HG03108 (cell line): ENCODE measurements at regions not wholly inside any gene's neighbourhood (a gene's known extent, or its start where the extent isn't known, plus 50 kb on each side); places are given as distances from the start of the nearest gene placed in this dataset.
"Not testable (repeated sequence)": the region's sequence is repeated elsewhere in the genome, so short reads cannot be mapped to it uniquely, and the experiment has no call there.

ENCODE experiments used
- ATAC-seq: cut with Tn5 transposase; IDR thresholded peaks from one replicate; pipeline ENCODE4 v1.9.1; 2021; ENCODE audit warnings: moderate library complexity; ENCODE audit not compliant: unreplicated experiment

- ATAC-seq, result no peak
These were observed 156.8 kb upstream of the STS start for GRCh38 chrX:6990552-6991193.

GRCh38 chrX:6989858-6990257 is 157.7 kb upstream of the STS start:
- no peak for ATAC-seq

- not testable (repeated sequence) for ATAC-seq
These were observed 158.8 kb upstream of the STS start for GRCh38 chrX:6988694-6989093.

GRCh38 chrX:6986915-6987314 is 160.6 kb upstream of the STS start:
- no peak for ATAC-seq

- no peak for ATAC-seq
These were observed 162.0 kb upstream of the STS start for GRCh38 chrX:6985537-6985936.

GRCh38 chrX:6983207-6983955 is 164.1 kb upstream of the STS start:
- no peak for ATAC-seq

GRCh38 chrX:6981718-6982406 is 165.7 kb upstream of the STS start:
- no peak for ATAC-seq

GRCh38 chrX:6980981-6981380 is 166.5 kb upstream of the STS start:
- no peak for ATAC-seq

GRCh38 chrX:6968231-6968630 is 179.3 kb upstream of the STS start:
- ATAC-seq, result no peak

- no peak for ATAC-seq
These were observed 181.8 kb upstream of the STS start for GRCh38 chrX:6965729-6966128.

GRCh38 chrX:6962006-6962355 is 185.5 kb upstream of the STS start:
- ATAC-seq, result no peak

- ATAC-seq, result no peak
These were observed 186.1 kb upstream of the STS start for GRCh38 chrX:6961286-6962005.

- no peak for ATAC-seq
These were observed 188.5 kb upstream of the STS start for GRCh38 chrX:6959006-6959405.

GRCh38 chrX:6954836-6955235 is 192.7 kb upstream of the STS start:
- no peak for ATAC-seq

- no peak for ATAC-seq
These were observed 201.3 kb upstream of the STS start for GRCh38 chrX:6946168-6946567.

- no peak for ATAC-seq
These were observed 206.5 kb upstream of the STS start for GRCh38 chrX:6941041-6941440.

- not testable (repeated sequence) for ATAC-seq
These were observed 214.6 kb upstream of the STS start for GRCh38 chrX:6932942-6933341.

GRCh38 chrX:6930307-6930849 is 217.1 kb upstream of the STS start:
- no peak for ATAC-seq

- ATAC-seq, result no peak
These were observed 223.0 kb upstream of the STS start for GRCh38 chrX:6924443-6925077.

GRCh38 chrX:6917666-6918065 is 229.8 kb upstream of the STS start:
- ATAC-seq, result no peak

GRCh38 chrX:6910218-6910617 is 237.3 kb upstream of the STS start:
- ATAC-seq, result no peak
